SK-N-SH (cell line): ENCODE measurements at regions not wholly inside any gene's neighbourhood (a gene's known extent, or its start where the extent isn't known, plus 50 kb on each side); places are given as distances from the start of the nearest gene placed in this dataset.
"Not testable (repeated sequence)": the region's sequence is repeated elsewhere in the genome, so short reads cannot be mapped to it uniquely, and the experiment has no call there.

Experiments
- CTCF ChIA-PET: fragments of 300-600, 350-600 bp; formaldehyde crosslinking; extraction: SDS; loops from one replicate; lab custom pipeline; 2021; lab: Yijun Ruan, JAX
- POLR2A ChIA-PET: fragments of 350-600 bp; sonication (Branson Sonifier 250); formaldehyde crosslinking; extraction: SDS; loops from one replicate; lab custom pipeline; 2020; ENCODE audit warnings: antibody characterized with exemption, inconsistent platforms; lab: Yijun Ruan, JAX
- DNase-seq: peaks from one replicate; pipeline ENCODE4 v3.0.0; 2012
- H2AFZ ChIP-seq: fragments of 200-600 bp; sonication (generic); 2 replicates; pipeline ENCODE4 v1.8.1; 2016; ENCODE audit warnings: antibody characterized with exemption, mild to moderate bottlenecking, low read depth
- H3F3A ChIP-seq: fragments of 200-600 bp; sonication (generic); replicated peaks from 2 replicates; pipeline ENCODE3; 2016; ENCODE audit warnings: antibody characterized with exemption, mild to moderate bottlenecking; ENCODE audit not compliant: insufficient read depth
- H3K27ac ChIP-seq, 2 experiments: fragments of 200-500 bp in 1 of 2; fragments of 200-600 bp in 1 of 2; sonication (Bioruptor generic) in 1 of 2; sonication (generic), shearing (Covaris generic) in 1 of 2; 2 replicates each; pipeline versions ENCODE4 v1.5.1 to v1.6.1; 2014 to 2016; ENCODE audit warnings: low read depth in 2 of 2, inconsistent platforms in 1 of 2, low read length in 1 of 2, mild to moderate bottlenecking in 1 of 2, mixed read lengths in 1 of 2
- H3K27me3 ChIP-seq: fragments of 200-600 bp; sonication (generic), shearing (Covaris generic); 2 replicates; pipeline ENCODE4 v1.6.1; 2016; ENCODE audit warnings: mixed run types; ENCODE audit not compliant: insufficient read depth
- H3K36me3 ChIP-seq, 2 experiments: fragments of 200-500 bp in 1 of 2; fragments of 200-600 bp in 1 of 2; sonication (Bioruptor generic) in 1 of 2; sonication (generic) in 1 of 2; replicated peaks in 1 of 2; 2 replicates each; pipeline versions ENCODE3 to v1.5.1; 2014 to 2016; ENCODE audit warnings: low read length in 1 of 2, mild to moderate bottlenecking in 1 of 2; ENCODE audit not compliant: insufficient read depth in 2 of 2, control insufficient read depth in 1 of 2
- H3K4me1 ChIP-seq, 2 experiments: fragments of 200-500 bp in 1 of 2; fragments of 200-600 bp in 1 of 2; sonication (Bioruptor generic) in 1 of 2; sonication (generic), shearing (Covaris generic) in 1 of 2; 2 replicates each; pipeline versions ENCODE4 v1.5.1 to v1.6.1; 2014 to 2016; ENCODE audit warnings: low read depth in 1 of 2, low read length in 1 of 2, mixed run types in 1 of 2; ENCODE audit not compliant: insufficient read depth in 2 of 2, control insufficient read depth in 1 of 2
- H3K4me2 ChIP-seq: fragments of 200-600 bp; sonication (generic), shearing (Covaris generic); 2 replicates; pipeline ENCODE4 v1.6.1; 2017; ENCODE audit warnings: mixed run types
- H3K4me3 ChIP-seq, 2 experiments: fragments of 200-500 bp in 1 of 2; fragments of 200-600 bp in 1 of 2; sonication (Bioruptor generic) in 1 of 2; sonication (generic), shearing (Covaris generic) in 1 of 2; 2 replicates each; pipeline versions ENCODE4 v1.5.1 to v1.8.1; 2014 to 2016; ENCODE audit warnings: low read depth in 2 of 2, inconsistent platforms in 1 of 2, low read length in 1 of 2, mild to moderate bottlenecking in 1 of 2, mixed read lengths in 1 of 2, moderate library complexity in 1 of 2
- H3K79me2 ChIP-seq: fragments of 200-600 bp; sonication (generic); 2 replicates; pipeline ENCODE4 v1.8.1; 2017; ENCODE audit warnings: mild to moderate bottlenecking; ENCODE audit not compliant: insufficient read depth
- H3K9ac ChIP-seq: fragments of 200-600 bp; sonication (generic); 2 replicates; pipeline ENCODE4 v1.6.1; 2017; ENCODE audit warnings: mixed run types
- H3K9me2 ChIP-seq: fragments of 200-600 bp; sonication (generic); 2 replicates; pipeline ENCODE4 v1.6.1; 2017; ENCODE audit warnings: mixed run types
- H3K9me3 ChIP-seq: fragments of 200-600 bp; sonication (generic); 2 replicates; pipeline ENCODE4 v1.6.1; 2017; ENCODE audit warnings: mixed run types, mild to moderate bottlenecking, moderate library complexity
- H4K20me1 ChIP-seq: fragments of 200-600 bp; sonication (generic); 2 replicates; pipeline ENCODE4 v1.6.1; 2017; ENCODE audit warnings: mild to moderate bottlenecking, mixed run types; ENCODE audit not compliant: insufficient read depth
- REST ChIP-seq: IDR thresholded peaks from 2 replicates; pipeline ENCODE4 v1.6.1; 2012; ENCODE audit warnings: mild to moderate bottlenecking, low read depth, low read length, moderate library complexity
- WGBS: methylation state at CpG from one replicate; pipeline ENCODE4 v1.1.6; 2017; ENCODE audit warnings: low lambda C conversion rate; 5-methylcytosine and 5-hydroxymethylcytosine counted together

- POLR2A ChIA-PET, H3K79me2 ChIP-seq, H3K4me1 ChIP-seq, H4K20me1 ChIP-seq, H3K27ac ChIP-seq, H3K9me2 ChIP-seq, H3K9me3 ChIP-seq, H3F3A ChIP-seq, H2AFZ ChIP-seq, H3K36me3 ChIP-seq, DNase-seq, CTCF ChIA-PET, H3K9ac ChIP-seq: not testable (repeated sequence)
- peaks cover 11% of the 10 kb centered on the region; the same call in 1 of the 2 replicates for H3K27me3 ChIP-seq
- H3K4me3 ChIP-seq, result peak overlapping the region; percentile 36 to 52; a peak in 2 of 4 replicates
- H3K4me2 ChIP-seq, result peak overlapping the region; percentile 57; the same call in 1 of the 2 replicates
- 12% methylated on average over 12 of the region's 74 CpGs for WGBS
- peak; percentile 76; the same call in 1 of the 2 replicates for TF ChIP-seq REST
These were observed 97.2 kb downstream of the LAT start for GRCh38 chr16:29081829-29082639.

- H4K20me1 ChIP-seq, H3K9me2 ChIP-seq, H3K9ac ChIP-seq, H3F3A ChIP-seq, H3K27me3 ChIP-seq, POLR2A ChIA-PET, H3K27ac ChIP-seq, H3K4me1 ChIP-seq, H3K4me3 ChIP-seq, H2AFZ ChIP-seq, H3K4me2 ChIP-seq, H3K79me2 ChIP-seq, CTCF ChIA-PET, H3K9me3 ChIP-seq, DNase-seq, H3K36me3 ChIP-seq: not testable (repeated sequence)
- WGBS, result 86% methylated on average over 37 of the region's 38 CpGs
These were observed 89.9 kb downstream of the LAT start for GRCh38 chr16:29074554-29075402.

GRCh38 chr16:29062235-29062634 lies 77.4 kb downstream of the LAT start:
- DNase-seq, H3K36me3 ChIP-seq, H3K9me2 ChIP-seq, H3K4me3 ChIP-seq, H3K4me1 ChIP-seq, H3K4me2 ChIP-seq, H2AFZ ChIP-seq, H3F3A ChIP-seq, POLR2A ChIA-PET, H4K20me1 ChIP-seq, H3K27me3 ChIP-seq, H3K9me3 ChIP-seq, H3K27ac ChIP-seq, H3K9ac ChIP-seq, H3K79me2 ChIP-seq, CTCF ChIA-PET: not testable (repeated sequence)
- no CpG with 5 or more reads among the region's 4 CpGs for WGBS

GRCh38 chr16:29061467-29061921 lies 76.6 kb downstream of the LAT start:
- H3K27me3 ChIP-seq, H3K4me1 ChIP-seq, H4K20me1 ChIP-seq, H3K36me3 ChIP-seq, DNase-seq, H3K27ac ChIP-seq, CTCF ChIA-PET, H3K4me2 ChIP-seq, H3F3A ChIP-seq, H2AFZ ChIP-seq, POLR2A ChIA-PET, H3K4me3 ChIP-seq, H3K9me2 ChIP-seq, H3K79me2 ChIP-seq, H3K9ac ChIP-seq, H3K9me3 ChIP-seq: not testable (repeated sequence)
- no CpG with 5 or more reads among the region's 7 CpGs for WGBS

GRCh38 chr16:29060022-29060810 lies 75.4 kb downstream of the LAT start:
- H2AFZ ChIP-seq, H3K4me2 ChIP-seq, H3K4me3 ChIP-seq, H3K79me2 ChIP-seq, POLR2A ChIA-PET, DNase-seq, H3K9me3 ChIP-seq, H3K27me3 ChIP-seq, H3F3A ChIP-seq, H3K9ac ChIP-seq, H3K4me1 ChIP-seq, H3K9me2 ChIP-seq, H3K27ac ChIP-seq, H4K20me1 ChIP-seq, H3K36me3 ChIP-seq, CTCF ChIA-PET: not testable (repeated sequence)
- 88% methylated on average over 17 of the region's 53 CpGs for WGBS
